GM12892 (cell line): ENCODE measurements at regions not wholly inside any gene's neighbourhood (a gene's known extent, or its start where the extent isn't known, plus 50 kb on each side); places are given as distances from the start of the nearest gene placed in this dataset.

Source experiments
- POLR2A ChIP-seq: IDR thresholded peaks from 2 replicates; pipeline ENCODE4 v1.6.1; 2011; ENCODE audit warnings: low read depth, low read length, control low read depth
- POLR2AphosphoS5 ChIP-seq: IDR thresholded peaks from 2 replicates; pipeline ENCODE4 v1.6.1; 2011; ENCODE audit warnings: low read depth, low read length, control low read depth

DNA sequence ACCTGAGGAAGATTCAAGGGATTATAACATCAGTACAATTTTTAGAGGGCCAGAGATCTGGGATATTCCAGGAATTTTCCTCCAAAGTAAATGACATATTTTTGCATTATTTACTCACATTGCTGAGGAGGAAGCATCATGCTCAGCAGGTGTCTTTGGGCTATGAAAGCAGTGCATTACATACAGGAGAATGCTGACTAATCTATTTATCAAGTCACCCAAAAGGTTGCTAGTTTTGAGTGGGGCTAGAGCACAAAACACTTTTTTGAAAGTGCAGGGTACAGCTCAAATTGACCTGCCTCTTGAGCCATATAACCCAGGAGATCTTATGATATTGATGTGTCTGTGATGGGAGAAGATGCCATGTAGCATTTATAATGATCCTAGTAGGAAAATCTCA lies 603.1 kb downstream of the POM121L12 start:
- TF ChIP-seq POLR2A (no peak), POLR2AphosphoS5 (no peak)
